Mammary epithelial cell (primary cell): ENCODE measurements at regions not wholly inside any gene's neighbourhood (a gene's known extent, or its start where the extent isn't known, plus 50 kb on each side); places are given as distances from the start of the nearest gene placed in this dataset.

Experiments used
- EZH2 ChIP-seq: IDR thresholded peaks from 2 replicates; pipeline ENCODE4 v1.6.1; 2012; ENCODE audit warnings: low read length, inconsistent platforms, borderline replicate concordance
- TF ChIP-seq, protein P1 (sequence below), 2 donors: IDR thresholded peaks in 1 of 2; conservative IDR thresholded peaks in 1 of 2; 2 replicates each; pipeline ENCODE4 v1.5.1; 2011 to 2012; ENCODE audit warnings: inconsistent platforms in 2 of 2, low read length in 2 of 2, mild to moderate bottlenecking in 2 of 2, control low read depth in 1 of 2, low read depth in 1 of 2; ENCODE audit not compliant: insufficient read depth in 1 of 2; ENCODE audit errors: extremely low read depth in 1 of 2

DNA sequence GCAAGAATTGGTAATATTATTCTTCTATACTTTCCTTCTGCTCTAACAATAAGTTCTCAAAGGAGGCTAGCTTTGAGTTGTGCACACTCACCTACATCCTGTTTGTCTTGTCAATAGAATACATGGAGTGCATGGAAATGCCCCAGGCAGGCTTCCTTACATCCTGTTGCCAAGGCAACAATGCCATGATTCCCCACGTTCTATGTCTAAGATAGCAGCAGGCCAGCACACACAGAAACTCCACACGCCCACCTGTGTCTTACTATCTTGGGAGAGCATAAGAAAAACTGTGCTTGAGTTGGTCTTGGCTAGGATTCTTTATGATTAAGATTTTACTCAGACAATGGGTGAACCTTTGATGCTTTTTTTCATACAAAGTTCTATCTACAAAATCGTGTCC is 379.2 kb downstream of the AASDHPPT start:
- TF ChIP-seq EZH2, result no peak
- TF ChIP-seq, protein P1, sequence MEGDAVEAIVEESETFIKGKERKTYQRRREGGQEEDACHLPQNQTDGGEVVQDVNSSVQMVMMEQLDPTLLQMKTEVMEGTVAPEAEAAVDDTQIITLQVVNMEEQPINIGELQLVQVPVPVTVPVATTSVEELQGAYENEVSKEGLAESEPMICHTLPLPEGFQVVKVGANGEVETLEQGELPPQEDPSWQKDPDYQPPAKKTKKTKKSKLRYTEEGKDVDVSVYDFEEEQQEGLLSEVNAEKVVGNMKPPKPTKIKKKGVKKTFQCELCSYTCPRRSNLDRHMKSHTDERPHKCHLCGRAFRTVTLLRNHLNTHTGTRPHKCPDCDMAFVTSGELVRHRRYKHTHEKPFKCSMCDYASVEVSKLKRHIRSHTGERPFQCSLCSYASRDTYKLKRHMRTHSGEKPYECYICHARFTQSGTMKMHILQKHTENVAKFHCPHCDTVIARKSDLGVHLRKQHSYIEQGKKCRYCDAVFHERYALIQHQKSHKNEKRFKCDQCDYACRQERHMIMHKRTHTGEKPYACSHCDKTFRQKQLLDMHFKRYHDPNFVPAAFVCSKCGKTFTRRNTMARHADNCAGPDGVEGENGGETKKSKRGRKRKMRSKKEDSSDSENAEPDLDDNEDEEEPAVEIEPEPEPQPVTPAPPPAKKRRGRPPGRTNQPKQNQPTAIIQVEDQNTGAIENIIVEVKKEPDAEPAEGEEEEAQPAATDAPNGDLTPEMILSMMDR (conservative IDR thresholded peaks at IDR 0.05 in 1 of 2, IDR thresholded peaks at IDR 0.05 in 1 of 2; ENCODE audit: extremely low read depth in 1 of 2, insufficient read depth in 1 of 2, low read depth in 1 of 2, low read length in 2 of 2), result no peak
